GM18873 (cell line): ENCODE measurements at regions not wholly inside any gene's neighbourhood (a gene's known extent, or its start where the extent isn't known, plus 50 kb on each side); places are given as distances from the start of the nearest gene placed in this dataset.

Experiments
- ATAC-seq: cut with Tn5 transposase; IDR thresholded peaks from one replicate; pipeline ENCODE4 v1.9.1; 2021; ENCODE audit warnings: mild to moderate bottlenecking, moderate library complexity, moderate number of reproducible peaks; ENCODE audit not compliant: unreplicated experiment, low FRiP score

DNA sequence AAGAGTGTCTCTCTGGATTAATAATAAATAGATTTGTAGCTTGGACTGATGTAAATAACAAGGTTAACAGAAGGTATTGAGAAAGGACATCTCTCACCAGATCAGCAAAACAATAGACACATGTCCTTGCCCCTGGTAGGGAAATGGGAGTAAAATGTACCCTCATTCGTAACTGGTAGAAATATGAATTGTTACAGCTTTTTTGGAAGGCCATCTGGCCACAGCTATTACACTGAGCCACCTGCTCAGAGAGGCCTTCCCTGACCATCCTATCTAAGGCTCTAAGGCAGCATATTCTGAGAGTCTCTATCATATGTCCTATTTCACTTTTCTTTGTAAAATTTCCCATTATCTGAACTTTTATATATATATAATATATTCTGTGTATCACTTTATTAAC is 129.1 kb upstream of the MAP1B start:
- no peak for ATAC-seq

DNA sequence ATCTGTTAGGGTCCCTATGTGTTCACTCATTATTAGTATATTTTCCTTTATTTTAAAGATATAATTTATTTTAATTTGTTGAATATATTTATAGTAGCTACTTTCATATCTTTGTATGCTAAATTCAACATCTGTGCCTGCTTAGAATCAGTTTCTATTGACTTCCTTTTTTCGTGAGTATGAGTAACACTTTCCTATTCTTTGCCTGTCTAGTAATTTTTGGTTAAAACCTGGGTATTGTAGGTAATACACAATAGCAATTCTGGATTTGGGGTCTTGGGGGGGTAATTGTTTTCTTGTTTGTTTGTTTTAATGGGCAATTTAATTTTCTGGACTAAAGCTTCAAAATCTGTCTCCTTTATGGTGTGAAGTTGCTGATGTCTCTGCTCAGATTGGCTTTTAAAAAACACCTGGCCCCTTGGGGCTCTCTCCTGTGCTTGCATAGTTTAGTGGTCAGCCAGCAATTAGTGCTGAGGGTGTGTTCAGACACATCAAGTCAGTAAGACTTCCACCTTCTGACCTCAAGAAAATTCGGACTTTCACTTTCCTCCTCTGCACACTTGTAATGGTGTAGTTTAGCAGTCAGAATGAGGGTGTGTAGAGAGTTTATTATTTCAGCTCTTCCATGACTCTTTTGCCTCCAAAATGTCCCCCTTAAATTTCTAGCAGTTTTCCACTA is 124.4 kb upstream of the MAP1B start:
- ATAC-seq: no peak

DNA sequence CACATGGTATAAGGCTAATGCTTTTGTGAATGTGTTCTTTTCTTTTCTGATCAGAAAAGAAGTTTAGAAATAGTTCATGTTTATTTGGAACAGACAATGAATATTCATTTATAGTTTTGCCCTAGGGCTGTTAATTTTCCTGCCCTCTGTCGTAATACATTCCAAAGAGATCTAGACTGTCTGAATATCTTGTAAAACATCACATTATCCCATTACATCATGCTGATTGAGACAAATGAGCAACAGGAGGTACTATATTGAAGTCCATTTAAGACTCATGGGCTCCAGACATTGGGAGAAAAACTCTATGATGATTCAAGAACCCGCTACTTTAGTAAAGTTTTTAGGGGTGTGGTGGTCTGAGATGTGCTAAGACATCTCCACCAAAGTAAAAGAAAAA is 121.2 kb upstream of the MAP1B start:
- no peak for ATAC-seq

DNA sequence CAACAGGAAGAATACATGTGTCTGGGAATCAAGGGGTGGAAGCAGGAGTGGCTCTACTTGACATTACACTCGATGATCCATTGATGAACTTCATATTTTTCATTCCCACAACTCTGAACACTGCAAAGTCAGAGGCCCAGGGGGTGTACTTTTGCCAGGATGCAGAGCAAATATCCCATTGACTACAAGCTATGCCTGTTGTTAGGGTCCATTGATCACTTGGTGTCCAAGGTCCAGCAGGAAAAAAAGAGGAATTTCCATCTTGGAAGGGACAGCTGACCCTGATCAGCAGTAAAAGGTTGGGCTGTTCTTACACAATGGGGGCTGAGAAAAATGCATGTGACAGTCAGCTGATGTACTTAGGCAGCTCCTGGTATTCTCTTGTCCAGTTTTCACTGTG is 118.5 kb upstream of the MAP1B start:
- no peak for ATAC-seq

DNA sequence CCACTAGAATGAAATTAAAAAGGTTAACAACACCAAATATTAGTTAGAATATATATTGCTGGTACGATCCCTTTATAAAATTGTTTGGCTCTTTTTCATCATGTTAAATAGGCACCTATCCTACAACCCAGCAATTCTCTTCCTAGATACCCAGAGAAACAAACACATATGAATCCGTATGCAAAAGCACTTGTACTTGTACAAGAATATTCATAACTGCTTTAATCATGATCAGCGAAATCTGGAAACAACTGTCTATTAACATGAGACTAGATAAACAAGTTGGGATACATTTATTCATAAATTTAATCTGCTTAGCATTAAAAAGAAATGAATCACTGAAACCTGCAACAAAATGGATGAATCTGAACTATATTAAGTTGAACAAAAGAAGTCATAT is 113.7 kb upstream of the MAP1B start:
- no peak for ATAC-seq

DNA sequence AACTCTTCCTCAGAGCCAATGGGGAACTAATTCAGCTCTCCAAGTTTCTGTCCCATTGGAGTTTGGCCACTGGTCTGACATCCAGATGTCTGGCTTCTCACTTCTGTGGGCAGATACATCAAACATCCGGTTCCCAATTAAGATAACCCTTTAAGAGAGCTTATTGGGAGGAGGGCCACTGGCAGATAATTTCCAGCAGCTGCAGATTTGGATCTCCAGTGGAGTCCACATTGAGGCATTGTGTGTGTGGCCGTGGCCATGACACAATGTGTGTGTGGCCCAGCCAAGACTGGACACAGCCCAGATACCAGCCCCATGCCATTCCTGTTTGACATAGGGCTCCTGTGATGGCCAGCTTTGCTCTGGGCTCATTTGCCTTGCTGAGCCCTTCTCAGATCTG is 110.5 kb upstream of the MAP1B start:
- no peak for ATAC-seq

DNA sequence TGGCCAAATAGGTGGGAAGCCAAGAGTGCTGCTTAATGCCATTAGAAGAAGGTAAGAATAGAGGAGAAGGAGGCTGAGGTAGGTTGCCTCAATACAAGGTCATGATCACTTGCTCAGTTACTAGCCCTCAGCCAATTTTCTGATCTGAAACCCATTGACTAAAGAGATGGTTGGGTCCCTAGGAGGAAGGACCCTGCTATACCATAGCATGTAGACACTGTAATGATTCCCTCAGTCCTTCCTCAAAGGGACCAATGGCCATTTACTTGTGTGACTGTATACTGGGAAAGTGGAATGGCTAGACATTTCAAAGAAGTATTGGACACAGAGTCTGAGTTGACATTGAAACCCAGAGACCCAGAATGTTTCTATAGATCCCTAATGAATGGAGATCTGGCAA is 108.5 kb upstream of the MAP1B start:
- no peak for ATAC-seq

DNA sequence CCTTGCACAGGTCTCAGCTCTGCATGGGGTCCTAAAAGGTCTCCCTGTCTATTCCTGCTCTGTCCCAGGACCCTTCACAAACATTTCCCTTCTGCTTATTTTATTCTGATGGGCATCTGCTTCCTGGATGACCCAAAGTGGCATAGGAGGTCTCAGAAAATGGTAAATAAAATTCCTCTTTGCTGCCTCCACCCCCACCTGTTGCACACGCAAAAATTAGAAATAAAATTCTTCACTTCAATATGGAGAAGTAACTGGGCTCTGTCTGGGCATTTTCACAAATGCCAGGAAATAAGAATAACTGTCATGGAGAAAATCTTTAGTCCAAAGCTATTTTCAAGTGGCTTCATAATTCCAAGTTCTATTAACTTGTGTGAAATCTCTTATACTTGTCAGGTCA is 106.6 kb upstream of the MAP1B start:
- ATAC-seq: no peak

DNA sequence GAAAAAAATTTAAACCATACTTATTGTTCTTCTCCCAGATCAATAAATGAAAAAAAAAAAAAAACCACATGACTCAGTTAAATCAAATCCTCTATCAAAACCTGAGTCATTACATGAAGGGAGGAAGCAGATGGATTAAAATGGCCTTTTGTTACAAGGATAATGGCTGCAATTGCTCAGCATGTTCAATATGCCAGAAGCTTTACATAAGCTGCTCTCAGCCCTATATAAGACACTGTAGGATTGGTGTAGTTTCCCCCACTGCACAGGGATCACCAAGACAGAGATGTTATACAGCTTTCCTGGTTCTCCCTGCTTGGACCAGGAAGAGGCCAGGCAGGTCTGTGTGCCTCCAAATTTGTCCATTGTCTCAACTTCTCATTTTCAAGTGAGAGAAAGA is 101.6 kb upstream of the MAP1B start:
- ATAC-seq: no peak

DNA sequence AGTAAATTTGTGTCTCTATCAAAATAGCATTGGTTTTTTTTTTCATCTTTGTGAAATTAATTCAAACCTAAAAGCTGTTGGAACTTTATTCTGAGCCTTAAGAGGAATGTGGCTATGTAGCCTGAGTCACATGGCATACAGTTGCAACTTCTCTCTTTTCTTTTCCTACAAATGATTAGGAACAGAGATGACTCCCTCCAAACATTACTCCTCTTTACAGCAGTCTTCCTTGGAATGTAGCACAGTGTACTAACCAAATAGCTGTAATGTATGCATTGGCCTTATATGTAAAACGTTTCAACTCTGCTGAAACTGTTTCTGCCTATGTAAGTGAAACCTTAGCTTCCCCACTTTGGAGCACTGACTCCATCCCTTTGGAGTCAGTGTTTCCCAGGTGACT is 100.9 kb upstream of the MAP1B start:
- ATAC-seq: no peak

DNA sequence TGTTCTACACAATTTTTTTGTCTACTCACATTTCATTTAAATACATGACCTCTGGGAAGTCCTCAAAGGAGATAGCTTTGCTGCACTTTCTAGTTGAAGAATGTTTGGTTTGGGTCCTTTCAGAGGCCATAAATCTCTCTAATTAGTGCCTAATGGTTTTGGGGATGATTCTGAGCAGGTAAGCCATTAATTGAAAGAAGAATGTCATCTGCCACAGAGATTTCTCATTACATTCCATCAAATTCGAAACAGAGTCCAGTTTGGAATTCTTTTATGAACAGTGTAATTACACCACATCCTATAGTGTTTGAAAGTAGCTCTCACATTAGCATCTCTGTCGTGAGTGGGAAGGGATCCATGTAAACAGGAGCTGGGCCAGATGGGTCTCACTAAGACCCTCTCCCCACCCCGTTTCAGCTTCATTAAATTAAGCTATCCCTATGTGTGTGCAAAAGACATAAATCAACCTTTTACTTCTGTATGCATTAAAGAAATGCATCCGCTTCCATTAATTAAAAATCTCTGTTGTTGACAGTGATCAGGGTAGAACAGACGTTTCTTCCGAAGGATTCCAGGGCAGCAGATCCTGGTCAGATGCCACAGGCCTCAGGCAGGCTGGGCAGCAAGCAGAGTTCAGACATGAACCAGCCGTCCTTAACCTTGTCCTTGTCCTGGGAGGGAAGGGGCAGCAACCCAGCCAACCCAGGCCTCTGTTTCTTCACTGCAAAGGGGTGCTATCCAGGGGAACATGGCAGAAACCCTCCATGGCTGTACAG is 99.8 kb upstream of the MAP1B start:
- no peak for ATAC-seq

DNA sequence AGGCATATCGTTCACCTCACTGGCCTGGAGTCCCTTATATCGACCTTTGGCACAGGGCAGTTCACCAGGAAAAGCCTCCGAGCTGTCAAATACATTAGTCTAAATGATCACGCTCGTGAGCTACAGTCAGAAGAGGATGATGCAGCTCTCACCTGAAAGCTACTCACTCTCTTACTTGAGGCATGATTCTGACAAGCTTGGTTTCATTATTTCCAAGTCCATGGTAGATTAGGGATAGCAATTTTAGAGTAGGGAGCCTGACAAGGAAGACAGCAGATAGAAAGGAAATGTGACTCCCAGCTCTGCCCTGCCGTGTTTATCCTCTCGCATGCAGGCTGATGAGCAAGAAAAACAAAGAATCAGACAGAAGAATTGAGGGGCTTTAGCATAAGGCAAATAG is 98.0 kb upstream of the MAP1B start:
- ATAC-seq: no peak

DNA sequence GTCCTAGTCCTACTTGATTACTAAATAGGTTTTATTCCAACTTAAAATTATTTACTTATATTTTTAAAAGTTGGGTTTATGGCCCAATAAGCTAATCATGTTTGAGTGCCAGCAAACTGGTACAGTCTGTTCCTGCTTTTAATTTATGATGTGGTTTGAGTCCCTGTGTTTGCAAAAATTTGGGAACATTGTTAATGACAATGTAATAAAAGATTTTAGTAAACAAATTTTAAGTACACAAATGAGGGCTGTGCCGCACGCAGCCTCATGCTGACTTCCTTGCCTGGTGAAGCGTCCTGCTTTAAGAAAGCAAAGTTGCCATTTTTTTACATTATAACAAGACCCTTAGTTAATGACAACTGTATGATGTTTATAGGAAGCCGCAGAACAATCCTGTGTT is 96.8 kb upstream of the MAP1B start:
- no peak for ATAC-seq

DNA sequence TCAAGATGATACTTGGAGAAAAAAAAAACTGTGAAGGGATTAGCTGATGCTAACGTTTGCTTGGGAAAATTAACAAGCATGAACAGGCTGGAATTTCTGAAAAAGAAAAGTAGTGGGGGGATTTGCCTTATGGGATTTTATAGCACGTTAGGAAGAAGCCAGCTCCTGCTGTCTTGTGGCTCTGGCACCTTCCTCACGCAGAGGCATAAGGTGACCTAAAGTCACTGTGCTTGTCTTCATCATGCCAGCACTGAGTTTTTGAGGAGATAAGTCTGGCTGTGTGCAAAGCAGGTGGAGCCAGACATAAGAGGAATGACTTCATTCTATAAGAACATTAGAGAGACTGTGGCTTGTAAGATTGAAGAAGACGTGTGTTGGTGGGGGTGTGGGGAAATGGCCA is 94.4 kb upstream of the MAP1B start:
- ATAC-seq: no peak

DNA sequence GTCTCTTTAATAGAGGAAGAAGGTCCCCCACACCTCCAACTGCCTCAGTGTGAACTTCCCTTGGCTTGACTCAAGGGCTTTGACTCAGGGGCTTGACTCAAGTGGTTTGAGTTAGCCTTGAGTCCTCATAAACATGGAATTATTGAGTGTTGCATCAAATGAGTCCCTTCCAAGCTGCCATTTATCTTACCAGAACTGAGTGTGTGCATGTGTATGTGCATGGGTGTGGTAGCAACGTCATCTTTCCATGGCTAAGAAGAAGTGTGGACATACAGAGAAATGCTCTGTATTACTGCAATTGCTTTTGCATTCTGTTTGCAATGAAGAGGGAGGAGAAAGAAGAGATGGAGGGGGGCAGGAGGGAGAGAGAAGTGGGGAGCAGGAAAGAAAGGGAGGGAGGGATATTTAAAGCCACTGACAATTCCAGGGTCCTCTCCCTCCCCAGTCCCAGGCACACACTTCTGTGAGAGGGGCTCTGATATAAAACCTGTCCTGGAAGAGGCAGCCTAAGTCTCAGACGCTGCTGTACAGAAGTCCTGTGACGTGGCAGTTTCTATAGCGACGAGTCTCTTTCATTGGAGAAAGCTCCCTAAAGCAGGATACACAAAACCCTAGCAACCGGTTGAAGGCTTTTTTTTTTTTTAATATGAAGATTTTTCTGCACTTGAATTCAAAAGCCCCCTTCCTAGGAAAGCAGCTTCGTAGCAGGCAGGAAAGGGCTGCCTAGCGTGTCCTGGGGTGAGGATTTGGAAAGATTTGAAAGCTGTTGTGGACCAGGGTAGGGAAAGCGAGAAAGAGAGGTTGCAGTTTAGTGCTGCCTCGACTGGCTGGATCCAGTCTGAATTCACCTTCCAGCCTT is 93.3 kb upstream of the MAP1B start:
- ATAC-seq: no peak

DNA sequence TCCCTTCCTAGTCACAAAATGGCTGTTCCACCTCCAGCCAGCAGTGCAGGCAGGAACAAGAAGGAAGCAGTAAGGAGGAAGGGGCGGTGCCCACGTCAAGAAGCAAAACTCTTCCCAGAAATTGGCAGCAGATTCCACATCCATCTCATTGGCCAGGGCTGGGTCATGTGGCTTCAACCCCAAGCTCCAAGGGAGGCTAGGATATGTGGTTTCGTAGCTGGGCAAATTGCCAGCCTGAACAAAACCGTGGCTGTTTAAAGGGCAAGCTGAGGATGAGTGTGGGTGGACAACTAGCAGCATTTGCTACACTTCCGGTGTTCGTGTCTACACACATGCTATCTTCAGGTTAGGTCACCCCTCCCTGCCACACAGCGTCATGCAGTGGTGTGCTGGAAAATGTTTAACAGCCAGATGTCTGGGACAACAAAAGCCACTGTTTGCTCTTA is 92.1 kb upstream of the MAP1B start:
- no peak for ATAC-seq

DNA sequence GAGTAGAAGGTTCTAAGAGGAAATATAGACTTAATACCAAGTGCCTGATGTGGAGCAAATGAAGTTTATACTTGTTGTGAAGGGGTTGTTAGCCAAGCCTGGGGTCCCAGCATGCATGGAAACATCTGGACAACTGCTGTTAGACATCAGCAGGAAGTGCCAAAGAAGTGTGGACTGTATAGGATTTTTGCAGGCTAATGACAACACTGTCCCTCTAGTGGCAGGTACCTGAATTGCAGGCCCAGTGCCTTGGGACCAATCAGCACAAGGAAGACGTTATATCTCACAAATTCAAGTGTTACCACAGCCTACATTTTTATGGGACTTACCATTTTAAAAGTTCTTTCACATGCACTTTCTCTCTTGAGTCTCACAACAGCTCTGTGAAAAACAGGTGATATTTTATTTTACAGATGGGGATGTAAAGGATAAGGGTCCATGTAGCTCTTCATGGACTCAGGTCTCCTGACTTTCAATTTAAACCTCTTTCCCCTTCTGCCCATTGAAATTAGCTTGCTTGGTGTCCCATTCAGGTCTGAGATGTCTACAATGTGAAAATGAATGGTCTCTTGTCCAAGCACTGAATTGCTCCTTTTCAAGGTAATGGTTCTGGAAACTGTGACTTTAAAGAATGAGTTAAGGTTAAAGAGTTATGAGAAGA is 89.0 kb upstream of the MAP1B start:
- no peak for ATAC-seq

DNA sequence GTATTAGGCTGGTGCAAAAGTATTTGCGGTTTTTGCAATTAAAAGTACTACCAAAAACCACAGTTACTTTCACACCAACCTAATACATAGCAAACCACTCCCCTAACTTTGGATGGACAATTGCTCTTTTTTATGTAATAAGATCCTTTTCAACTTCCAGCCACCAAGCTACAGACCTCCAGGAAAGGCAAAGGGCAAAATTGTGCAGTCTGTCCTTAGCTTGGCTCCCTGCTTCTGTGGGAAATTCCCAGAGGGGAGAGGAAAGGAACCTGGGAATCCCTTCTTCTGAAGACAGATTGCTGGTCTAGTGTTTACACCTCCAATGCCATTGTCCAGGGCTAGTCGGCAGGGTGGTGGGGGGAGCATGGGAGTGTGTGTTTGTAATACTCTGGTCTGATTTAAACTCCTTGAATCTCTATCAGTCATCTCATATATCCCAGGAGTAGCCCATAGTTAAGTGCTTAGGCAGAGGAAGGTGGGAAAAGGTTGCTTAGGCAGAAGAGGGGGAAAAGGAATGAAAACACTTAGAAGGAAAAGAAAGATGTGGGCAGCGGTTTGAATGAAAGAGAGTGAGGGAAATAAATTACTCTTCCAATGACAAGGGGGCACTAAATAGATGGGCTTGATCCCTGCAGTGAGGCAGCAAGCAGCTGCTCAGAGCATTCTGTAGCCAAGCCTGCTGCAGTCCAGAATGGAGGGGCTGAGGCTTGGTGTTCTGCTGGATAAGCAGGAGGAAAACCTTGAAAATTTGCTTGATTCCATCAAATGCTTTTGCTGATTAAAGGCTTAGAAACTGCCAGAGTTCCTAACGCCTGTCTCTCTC is 86.9 kb upstream of the MAP1B start:
- no peak for ATAC-seq

DNA sequence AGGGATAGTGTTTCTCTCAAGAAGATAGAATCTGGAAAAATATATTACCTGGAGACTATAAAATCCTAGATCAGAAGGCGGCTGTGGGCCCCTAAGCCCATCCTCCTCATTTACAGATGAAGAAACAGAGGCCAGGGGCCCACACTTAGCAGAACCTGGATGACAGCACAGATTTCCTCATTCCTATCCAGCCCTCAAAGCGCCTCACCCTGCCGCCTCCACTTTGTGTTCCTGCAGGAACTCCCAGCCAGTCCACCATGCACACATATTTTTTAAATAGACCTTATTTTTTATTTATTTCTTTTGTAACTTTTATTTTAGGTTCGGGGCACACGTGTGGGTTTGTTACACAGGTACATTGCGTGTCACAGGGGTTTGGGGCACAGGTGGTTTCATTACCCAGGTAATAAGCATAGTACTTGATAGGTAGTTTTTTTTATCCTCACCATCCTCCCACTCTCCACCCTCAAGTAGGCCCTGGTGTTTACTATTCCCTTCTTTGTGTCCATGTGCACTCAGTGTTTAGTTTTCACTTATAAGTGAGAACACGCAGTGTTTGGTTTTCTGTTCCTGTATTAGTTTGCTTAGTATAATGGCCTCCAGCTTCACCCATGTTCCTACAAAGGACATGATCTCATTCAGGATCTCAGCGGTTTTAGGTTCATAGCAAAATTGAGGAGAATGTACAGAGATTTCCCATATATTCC is 85.5 kb upstream of the MAP1B start:
- ATAC-seq: no peak
